ENCODE measurements at regions not wholly inside any gene's neighbourhood (a gene's known extent, or its start where the extent isn't known, plus 50 kb on each side); places are given as distances from the start of the nearest gene placed in this dataset.
"Not testable (repeated sequence)": the region's sequence is repeated elsewhere in the genome, so short reads cannot be mapped to it uniquely, and the experiment has no call there.

DNA sequence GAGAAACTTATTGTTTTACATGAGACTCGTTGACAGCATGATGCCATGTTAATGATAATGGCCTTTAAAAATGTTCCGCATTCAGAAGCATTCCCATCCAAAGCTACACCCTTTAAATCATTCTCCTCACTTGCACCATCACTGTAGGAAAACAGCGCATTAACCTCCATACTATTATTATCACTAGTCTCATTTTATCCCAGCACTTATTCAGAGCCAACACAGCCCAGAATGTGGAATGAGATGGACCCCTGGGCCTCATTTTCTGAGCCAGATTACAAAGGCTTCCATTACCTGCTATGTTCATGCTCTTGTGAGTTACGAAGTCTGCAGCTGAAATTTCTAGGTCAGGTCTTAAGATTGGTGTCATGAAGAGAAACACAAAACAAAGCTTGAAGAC is 159.4 kb downstream of the HS3ST3A1 start:
- DNase-seq = no peak

DNA sequence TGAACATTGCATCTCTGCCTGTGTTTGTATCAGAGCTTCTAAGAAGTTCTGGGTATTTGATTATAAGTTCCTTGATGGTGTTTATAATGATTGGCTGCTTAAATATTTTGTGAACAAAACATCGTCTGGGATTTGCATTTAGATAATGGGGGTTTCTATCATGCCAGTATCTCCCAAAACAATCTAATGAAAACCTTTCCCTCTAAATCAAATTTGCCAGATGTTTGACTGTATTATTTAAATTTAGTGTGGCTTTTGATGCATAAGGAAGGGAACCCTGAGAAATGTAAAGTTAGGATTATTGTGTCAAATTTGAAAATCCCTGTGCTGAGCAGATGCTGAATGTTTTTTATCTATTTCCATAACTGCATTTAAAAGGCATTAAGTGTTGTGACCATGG is 159.9 kb downstream of the HS3ST3A1 start:
- no peak for DNase-seq

DNA sequence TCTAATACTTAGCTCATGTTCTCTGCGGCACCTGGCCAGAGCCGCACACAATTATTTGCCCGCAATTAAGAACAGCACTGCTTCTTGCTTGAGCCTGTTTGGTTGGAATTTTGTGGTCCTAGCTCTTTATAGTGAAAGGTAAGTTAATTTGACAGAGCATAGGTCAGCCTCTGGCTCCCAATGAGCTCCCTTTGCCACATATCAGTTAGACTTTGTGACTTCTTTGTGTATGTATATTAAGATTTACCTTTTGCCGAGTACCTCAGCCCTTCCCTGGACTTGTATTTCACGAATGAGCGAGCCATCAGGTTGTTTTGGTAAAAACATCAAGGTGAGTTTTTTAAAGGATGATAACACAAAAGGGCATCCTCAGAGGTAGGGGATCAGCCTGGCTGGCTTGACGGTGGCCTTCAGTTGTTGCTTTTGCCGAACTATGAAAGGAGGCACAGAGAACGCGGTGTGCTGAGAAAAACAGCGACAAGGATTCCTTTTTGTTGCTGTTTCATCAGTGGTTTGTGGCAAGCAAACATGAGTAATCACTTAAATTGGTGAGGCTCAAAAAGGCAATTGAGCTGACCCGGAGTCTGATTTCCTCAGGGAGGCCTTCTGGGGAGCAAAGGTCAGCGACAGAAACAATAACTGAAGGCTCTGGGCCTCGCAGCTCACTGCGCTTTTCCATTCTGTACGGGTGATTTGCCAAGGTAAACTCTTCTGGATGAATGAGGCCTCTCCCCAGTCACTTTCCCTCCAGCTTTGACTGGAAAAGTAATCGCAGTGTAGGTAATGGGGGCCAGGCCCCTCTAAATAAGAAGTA is 163.6 kb downstream of the HS3ST3A1 start:
- DNase-seq = no peak

DNA sequence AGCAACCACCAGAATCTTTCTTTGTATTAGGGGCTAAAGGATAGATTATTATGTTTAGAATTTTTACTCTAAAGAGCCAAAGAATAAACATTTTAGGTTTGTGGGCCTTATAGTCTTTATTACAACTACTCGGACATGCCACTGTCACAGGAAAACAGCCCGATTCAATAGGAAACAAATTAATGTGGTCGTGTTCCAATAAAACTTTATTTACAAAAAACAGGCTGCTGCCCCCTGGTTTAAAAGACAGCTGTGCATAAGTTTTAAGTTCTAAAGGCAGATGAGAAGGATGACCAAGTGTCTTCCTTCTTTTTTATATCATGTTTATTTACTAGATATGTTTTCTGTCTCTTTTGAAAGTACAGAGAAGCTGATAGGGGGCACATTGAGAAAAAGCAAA is 166.5 kb downstream of the HS3ST3A1 start:
- DNase-seq = no peak

DNA sequence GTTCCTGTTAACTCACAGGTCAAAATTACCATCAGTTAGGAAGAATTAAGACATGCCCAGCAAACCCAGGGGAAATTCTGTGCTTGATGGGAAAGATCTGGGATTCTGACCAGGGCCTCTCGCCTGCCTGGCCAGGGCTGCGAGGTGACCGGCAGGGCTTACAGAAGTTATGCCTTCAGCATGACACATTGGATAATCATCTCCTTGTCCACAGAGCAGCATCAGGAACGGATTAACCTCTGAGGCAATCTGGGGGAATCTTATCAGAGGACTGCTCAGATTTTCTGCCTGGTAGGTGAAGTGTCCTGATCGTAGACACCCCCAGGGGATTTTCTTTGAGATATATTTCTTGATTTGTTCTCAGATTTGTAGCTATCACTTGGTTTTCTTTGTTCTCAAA is 172.5 kb downstream of the HS3ST3A1 start:
- no peak for DNase-seq

DNA sequence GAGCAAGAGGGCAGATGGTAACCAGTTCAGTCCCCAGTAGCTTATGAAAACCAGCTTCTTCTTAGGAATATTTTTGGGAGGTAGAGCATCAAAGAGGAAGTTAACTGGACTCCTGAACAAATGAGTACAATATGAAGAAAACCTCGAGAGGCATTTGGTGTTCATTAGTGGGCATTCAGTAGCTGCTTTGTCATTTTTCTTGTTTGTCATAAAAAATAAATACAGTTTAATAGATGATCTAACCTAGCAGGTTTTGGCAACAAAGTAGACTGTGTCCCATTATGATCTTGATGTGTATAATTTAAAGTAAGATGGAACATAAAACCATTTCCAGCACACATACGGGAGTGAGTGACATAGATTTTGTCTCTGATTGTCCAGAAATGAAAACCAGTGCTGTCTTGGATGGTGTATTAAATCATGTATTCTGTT is 173.1 kb downstream of the HS3ST3A1 start:
- no peak for DNase-seq

DNA sequence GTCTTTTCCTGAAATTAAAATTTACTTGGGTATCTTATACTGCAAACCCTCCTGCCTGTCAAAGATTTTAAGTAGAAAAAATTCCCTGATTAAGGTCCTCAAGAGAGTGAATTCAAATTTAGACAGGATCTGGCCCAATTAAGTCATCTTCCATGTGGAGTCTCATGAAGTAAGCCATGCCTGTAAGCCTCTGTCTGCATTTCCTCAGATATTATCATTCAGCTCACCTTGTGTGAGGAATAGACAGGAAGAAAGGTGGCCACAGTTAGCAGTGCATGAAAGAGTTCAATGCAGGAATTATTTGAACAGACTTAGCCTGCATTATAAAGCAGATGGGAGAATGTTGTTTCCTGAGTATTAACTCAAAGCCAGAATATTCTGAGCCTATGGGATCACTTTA is 174.7 kb downstream of the HS3ST3A1 start:
- DNase-seq = no peak

DNA sequence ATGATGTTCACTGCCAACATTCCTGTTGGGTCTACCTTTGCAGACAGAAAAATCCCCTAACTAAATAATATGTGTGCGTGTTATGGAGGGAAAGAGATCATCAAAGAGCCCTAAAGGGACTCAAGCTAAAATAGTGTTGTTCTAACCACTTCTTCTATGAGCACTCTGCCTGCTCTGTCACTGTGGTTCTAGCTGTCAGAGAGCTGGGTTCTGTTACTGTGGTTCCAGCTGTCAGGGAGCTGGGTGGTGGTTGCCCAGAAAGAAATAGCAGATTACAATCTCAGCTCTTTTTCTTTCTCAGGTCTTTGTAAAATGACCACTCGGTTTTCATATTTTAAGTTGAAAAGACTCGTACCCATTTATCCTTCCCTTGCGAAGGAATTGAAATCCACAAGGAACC is 176.3 kb downstream of the HS3ST3A1 start:
- no peak for DNase-seq

DNA sequence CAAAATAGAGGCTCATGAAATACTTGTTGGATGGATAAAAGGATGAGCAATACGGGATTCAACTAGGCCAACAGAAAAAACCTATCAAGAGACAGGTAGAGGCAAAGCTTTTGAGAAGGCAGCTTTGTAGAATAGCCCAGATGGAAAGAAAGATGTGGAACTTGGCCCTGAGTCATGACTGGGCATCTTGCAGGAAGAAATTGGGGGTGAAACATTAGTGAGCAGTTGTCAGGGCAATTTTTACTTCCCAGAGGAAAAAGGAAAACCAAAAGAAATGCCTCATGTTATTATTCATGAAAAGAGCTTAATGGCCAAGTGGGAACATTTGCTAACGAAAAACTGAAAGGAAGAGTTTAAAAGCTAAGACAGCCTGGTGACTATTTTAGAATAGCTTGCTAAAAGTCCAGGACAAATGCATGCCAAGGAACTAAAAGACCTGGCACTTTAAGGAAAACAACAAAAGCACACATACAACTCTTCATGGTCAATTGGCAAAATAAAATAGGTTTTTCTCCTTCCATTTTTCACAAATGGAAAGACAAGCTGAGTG is 180.1 kb downstream of the HS3ST3A1 start:
- DNase-seq = no peak

DNA sequence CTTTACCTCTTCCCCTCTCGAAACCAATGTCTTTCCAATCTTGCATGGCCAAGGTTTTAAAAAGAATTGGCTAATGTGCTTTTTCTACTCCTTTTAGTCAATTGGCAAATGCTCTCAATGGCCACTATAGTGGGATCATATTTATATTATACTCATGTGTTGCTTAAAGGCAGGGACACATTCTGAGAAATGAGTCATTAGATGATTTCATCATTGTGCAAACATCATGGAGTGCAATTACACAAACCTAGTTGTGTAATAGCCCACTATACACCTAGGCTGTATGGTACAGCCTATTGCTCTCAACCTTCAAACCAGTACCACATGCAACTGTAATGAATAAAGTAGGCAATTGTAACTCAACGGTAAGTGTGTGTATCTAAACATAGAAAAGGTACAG is 180.9 kb downstream of the HS3ST3A1 start:
- no peak for DNase-seq

DNA sequence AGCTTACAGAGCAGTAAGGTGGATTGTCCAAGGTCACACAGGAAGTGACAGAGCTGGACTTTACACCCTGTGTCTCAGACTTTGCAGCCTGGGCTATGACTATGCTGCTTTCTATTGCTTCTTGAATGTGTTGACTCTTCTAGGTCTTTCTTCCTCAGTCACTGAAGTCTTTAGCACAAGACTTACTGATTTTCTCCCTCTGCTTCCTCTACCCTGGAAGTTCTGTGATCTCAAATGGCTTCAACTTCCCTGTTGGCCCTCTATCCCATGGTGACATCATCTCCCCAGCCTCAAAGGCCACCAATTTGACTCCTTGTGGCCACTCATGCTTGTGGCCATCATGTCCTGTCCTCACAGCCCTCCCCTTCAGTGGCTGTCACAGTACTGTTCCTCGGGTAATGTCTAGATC is 181.3 kb downstream of the HS3ST3A1 start:
- no peak for DNase-seq

DNA sequence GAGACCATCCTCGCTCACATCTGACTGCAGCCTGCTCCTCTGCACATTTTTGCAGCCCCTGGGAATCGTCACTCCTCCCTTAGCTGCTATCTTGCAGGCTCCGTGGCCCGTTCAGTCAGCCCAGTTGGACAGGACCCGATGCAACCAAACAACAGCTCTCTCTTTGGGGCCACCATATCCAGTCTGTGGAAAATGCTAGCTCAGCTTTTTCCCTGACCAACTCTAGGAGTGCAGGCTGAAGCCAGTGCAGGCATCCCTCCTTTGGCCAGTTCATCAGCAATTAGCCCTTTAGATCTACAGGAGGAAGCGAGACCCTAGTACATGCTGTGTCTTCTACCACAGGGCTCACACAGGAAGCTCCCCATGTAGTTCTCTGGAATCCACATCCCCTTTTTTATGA is 182.1 kb downstream of the HS3ST3A1 start:
- DNase-seq = no peak

DNA sequence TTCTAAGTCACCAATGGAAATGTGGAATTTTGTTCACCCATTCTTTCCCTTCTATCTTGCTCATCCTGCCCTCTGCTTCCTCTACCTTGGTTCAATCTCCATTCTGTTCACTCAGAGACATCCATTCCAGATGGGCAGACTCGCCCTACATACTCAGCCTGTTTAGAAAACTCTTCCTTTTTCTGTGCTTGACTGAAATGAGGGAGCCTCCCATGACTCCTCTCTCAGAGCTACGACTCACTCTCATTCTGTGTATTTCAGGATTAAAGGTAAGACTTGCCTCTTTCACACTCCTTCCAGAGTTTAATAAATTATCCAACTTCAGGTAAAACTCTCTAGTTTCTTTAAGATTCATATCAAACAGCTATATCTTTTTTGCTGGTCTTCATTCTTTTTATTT is 182.8 kb downstream of the HS3ST3A1 start:
- DNase-seq = no peak

DNA sequence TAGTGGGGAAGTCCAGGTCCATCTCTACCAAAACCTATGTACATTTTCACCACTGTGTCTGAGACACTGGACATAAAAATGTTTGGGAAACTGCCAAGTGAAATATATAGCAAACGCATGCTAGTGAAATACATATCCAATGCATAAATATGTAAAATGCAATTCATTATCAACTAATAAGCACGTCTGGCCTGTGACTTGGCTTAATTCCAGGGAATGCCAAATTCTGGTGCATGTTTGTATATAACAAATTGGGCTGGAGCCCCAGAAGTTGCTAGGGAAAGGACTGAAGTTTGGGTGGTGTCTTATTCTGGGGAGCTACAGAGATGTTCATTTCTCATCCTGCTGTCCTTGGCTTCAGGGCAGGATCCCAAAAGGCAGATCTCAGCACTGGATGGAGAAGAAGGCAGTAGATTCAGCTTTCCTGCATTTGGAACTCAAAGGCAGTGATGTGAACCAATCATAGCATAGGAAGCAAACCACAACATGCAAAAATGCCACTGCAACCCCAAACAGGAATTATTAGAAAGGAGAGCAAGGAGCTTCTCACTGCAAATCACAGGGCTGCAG is 184.3 kb downstream of the HS3ST3A1 start:
- DNase-seq = no peak

DNA sequence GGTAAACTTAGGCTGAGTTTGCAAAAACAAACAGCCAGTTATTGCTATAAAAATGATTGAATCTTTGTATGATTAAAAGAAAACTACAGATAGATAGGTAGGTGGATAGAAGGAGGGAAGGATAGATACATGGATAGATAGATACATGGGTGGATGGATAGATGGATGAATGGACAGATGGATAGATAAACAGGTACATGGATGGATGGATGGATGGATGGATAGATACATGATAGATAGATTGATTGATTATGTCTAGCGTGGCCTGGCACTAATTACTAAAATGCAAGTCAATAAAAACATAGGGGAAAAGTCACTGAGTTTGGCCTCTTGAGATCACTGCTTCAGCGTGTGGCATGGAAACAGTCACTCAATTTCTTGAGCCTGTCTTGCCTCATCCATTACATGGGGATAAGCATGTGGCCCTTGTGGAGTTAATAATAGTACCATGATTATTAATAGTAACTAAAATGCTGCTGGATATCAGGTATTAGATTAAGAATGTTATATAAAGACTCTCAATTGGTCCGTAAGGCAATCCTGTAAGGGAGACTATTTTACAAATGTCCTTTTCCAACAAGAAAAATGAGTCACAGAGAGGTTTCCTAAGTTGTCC is 184.9 kb downstream of the HS3ST3A1 start:
- DNase-seq = no peak

DNA sequence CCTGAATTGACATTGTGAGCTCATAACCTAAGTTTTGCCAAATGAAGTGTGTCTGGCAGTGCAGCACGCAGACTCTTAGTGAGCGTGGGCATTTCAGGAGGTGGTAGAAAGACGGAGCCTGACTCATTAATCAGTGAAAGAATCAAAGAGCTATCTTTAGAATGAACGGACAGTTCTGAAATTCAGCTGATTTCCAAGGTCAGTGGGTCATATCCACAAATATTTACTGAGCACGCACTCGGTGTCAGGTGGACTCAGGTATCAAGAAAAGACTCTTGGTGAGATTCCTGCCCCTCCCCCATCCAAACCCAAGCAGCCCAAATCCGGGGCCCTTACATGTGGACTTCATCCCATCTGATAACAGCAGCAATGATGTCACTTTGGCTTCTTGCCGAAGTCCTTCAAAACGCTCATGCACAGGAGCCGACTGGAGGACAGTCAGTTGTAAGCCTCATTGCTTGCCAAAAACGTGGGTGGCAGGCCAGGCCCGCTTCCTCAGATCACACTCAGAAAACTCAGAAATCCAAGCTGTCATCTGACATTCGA is 185.8 kb downstream of the HS3ST3A1 start:
- DNase-seq = no peak

DNA sequence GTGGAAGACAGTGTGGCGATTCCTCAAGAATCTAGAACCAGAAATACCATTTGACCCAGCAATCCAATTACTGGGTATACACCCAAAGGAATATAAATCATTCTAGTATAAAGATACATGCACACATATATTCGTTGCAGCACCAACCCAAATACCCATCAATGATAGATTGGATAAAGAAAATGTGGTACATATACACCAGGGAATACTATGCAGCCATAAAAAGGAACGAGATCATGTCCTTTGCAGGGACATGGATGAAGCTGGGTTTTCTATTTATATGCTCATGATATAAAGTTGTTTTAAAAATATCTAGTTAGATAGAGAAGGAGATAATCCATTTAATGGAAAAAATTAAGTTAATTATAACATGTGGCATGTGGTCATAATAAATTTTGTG is 186.5 kb downstream of the HS3ST3A1 start:
- DNase-seq = not testable (repeated sequence)

DNA sequence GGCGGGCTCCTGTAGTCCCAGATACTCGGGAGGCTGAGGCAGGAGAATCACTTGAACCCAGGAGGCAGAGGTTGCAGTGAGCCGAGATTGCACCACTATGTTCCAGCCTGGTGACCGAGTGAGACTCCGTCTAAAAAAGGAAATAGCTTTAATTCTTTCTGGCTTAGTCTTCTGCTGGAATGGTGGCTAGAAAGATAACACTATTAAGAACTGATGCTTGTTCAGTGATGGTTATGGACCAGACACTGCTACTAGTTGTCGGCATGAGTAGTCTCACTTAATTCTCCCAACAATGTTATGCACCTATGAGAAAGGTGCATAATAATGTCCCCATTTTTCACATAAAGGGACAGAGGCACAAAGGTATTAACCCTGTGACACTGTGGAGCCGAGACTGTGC is 188.7 kb downstream of the HS3ST3A1 start:
- DNase-seq = no peak

DNA sequence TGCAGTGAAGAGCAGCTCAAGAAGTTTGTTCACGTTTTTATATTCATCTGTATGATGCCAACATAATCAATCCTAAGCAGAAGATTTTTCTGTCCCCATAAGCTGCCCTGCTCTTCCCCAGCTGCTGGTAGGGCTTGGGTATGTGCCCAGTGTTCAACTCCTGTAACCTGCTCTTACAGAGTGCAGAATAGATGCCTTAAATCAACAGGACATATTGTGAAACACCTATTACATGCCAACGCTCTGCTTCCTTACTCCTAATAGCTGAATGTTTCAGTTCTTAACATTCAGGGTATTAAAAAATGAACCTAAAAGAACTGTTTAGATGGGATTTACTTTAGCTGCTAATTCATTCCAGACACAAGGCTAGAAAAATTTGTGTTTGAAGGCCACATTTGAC is 190.9 kb downstream of the HS3ST3A1 start:
- no peak for DNase-seq

DNA sequence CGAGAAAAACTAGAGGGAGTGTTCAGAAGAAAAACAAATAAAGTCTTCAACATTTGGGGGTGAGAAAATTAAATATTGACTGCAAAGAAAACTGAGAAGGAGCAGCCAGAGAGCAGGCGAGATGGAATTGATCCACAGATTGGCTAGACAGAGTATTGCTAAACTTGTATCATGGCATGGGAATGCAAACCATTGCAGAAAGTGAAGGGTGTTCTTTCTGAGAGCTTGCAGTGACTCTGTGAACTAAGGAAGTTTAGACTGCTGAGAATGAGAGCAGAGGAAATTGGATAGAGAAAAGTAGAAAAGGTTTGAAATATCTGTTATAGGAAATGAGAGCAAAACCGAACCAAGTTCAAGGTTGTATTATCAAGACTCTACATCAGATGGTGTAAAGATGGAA is 191.5 kb downstream of the HS3ST3A1 start:
- no peak for DNase-seq

DNA sequence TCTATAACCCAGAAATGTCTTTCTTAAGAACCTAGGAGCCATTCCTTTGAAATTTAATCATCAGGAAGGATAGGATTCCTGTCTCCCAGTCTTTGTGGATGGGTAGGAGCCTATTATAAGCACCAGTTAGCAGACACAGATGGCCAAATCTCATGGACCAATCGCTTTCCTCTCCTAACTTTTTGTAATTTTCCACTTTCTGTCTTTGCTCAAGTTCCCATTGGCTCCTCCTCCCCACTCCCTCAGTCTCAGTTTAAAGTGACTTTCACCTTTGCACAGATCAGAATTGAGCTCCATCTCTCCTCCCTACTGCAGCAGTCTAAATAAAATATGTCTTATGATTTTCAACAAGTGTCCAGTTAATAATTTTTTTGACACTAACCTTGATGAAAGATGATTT is 192.3 kb downstream of the HS3ST3A1 start:
- no peak for DNase-seq

DNA sequence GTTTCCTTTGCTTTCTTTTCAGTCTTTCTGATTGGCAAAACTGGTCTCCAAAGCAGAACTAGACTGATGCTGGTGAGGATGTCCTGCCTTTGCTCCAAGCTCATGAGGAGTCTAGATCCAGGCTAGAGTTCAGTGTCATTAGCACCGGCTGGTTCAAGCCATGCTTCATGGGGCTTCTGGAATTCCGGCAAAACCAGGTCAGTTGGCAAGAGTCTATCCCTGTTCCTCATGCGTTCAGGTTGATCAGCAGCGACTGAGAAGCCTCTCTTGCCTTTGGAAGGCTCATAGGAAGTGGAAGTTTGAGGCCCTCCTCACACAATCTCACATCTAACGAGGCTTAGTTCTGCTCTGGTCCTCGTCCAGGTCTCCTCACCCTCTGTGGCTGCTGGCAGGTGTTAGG is 194.3 kb downstream of the HS3ST3A1 start:
- no peak for DNase-seq

DNA sequence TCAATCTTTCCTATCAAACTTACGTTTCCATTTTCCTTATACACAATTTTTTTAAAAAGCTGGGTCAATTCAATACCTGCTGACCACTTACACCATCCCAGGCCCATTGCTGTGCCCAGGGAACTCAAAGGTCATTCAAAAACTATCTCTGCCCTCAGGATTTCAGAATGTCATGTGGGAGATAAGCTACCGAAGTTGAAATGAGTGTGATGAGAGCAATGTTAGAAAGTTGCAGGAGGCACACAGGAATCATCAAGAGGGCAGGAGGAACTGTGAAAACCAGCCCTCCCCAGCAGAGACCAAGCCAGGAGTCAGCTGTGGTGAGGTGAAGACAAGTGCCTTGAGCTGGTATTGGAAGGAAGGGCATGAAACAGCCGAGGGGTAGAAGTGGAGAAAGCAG is 195.9 kb downstream of the HS3ST3A1 start:
- no peak for DNase-seq

DNA sequence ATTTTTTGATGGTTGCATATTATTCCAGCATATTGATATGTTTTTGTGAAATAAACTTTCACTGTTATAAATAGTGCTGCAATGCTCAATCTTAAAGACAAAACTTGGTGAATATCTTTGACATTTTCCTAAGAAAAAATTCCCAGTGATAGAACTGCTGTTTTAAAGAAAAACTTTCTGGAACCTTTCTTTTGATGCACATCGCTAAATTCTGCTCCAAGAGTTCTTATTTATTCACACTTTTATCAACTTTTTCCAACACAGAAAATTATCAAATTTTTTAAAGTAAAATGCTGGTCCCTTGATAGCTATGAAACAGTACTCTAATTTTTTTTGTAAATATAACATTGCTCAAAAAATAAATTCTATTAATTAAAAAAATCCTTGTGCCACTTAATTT is 196.6 kb downstream of the HS3ST3A1 start:
- DNase-seq = no peak

Measured in activated CD8-positive, alpha-beta memory T cell treated with anti-CD3 and anti-CD28 coated beads, Interleukin-2, amount 50 U/mL, for 48 hours (primary cell).